LHCN-M2 (cell line): ENCODE measurements at regions not wholly inside any gene's neighbourhood (a gene's known extent, or its start where the extent isn't known, plus 50 kb on each side); places are given as distances from the start of the nearest gene placed in this dataset.

Experiments used
- DNase-seq: peaks from one replicate; pipeline ENCODE4 v3.0.0-alpha.2; 2012; ENCODE audit warnings: low read depth

- DNase-seq, result no peak
Measured at GRCh38 chr20:57900226-57900905, 190.6 kb upstream of the PMEPA1 start.

GRCh38 chr20:57899554-57899953 is 189.7 kb upstream of the PMEPA1 start:
- DNase-seq, result no peak

- no peak for DNase-seq
Measured at GRCh38 chr20:57898332-57898731, 188.5 kb upstream of the PMEPA1 start.

GRCh38 chr20:57897891-57898290 is 188.1 kb upstream of the PMEPA1 start:
- no peak for DNase-seq

- no peak for DNase-seq
Measured at GRCh38 chr20:57897156-57897874, 187.5 kb upstream of the PMEPA1 start.

- no peak for DNase-seq
Measured at GRCh38 chr20:57896563-57896962, 186.7 kb upstream of the PMEPA1 start.

- no peak for DNase-seq
Measured at GRCh38 chr20:57896017-57896416, 186.2 kb upstream of the PMEPA1 start.

- DNase-seq, result no peak
Measured at GRCh38 chr20:57895161-57895855, 185.5 kb upstream of the PMEPA1 start.

- DNase-seq, result no peak
Measured at GRCh38 chr20:57894522-57894921, 184.7 kb upstream of the PMEPA1 start.

GRCh38 chr20:57894096-57894495 is 184.3 kb upstream of the PMEPA1 start:
- DNase-seq, result no peak

GRCh38 chr20:57893366-57893999 is 183.7 kb upstream of the PMEPA1 start:
- no peak for DNase-seq

GRCh38 chr20:57892471-57892870 is 182.7 kb upstream of the PMEPA1 start:
- DNase-seq, result no peak

- DNase-seq, result no peak
Measured at GRCh38 chr20:57891014-57891413, 181.2 kb upstream of the PMEPA1 start.

- DNase-seq, result no peak
Measured at GRCh38 chr20:57890202-57890800, 180.5 kb upstream of the PMEPA1 start.

GRCh38 chr20:57888591-57888990 is 178.8 kb upstream of the PMEPA1 start:
- DNase-seq, result no peak

- DNase-seq, result no peak
Measured at GRCh38 chr20:57884956-57885355, 175.1 kb upstream of the PMEPA1 start.

- DNase-seq, result no peak
Measured at GRCh38 chr20:57883761-57884160, 173.9 kb upstream of the PMEPA1 start.

GRCh38 chr20:57883224-57883623 is 173.4 kb upstream of the PMEPA1 start:
- no peak for DNase-seq

GRCh38 chr20:57882451-57883161 is 172.8 kb upstream of the PMEPA1 start:
- peak; percentile 75 for DNase-seq

GRCh38 chr20:57881466-57882385 is 171.9 kb upstream of the PMEPA1 start:
- peak; percentile 13 for DNase-seq
